Fibroblast of lung (primary cell): ENCODE measurements at regions not wholly inside any gene's neighbourhood (a gene's known extent, or its start where the extent isn't known, plus 50 kb on each side); places are given as distances from the start of the nearest gene placed in this dataset.
"Not testable (repeated sequence)": the region's sequence is repeated elsewhere in the genome, so short reads cannot be mapped to it uniquely, and the experiment has no call there.

ENCODE experiments used
- DNase-seq, 2 donors: peaks; one replicate each; pipeline versions ENCODE4 v3.0.0 to v3.0.0-alpha.2; 2010; ENCODE audit warnings: low read depth in 2 of 2
- H2AFZ ChIP-seq: 2 replicates; pipeline ENCODE4 v1.5.1; 2012; ENCODE audit warnings: low read length, control low read depth, inconsistent platforms
- H3K27ac ChIP-seq: 2 replicates; pipeline ENCODE4 v1.5.1; 2011; ENCODE audit warnings: low read length, control low read depth; ENCODE audit not compliant: insufficient read depth
- H3K27me3 ChIP-seq: 2 replicates; pipeline ENCODE4 v1.5.1; 2011; ENCODE audit warnings: mild to moderate bottlenecking, low read length; ENCODE audit not compliant: control insufficient read depth, insufficient read depth
- H3K36me3 ChIP-seq: 2 replicates; pipeline ENCODE4 v1.5.1; 2011; ENCODE audit warnings: low read length; ENCODE audit not compliant: control insufficient read depth, insufficient read depth
- H3K4me1 ChIP-seq: 2 replicates; pipeline ENCODE4 v1.5.1; 2011; ENCODE audit warnings: low read length; ENCODE audit not compliant: control insufficient read depth, insufficient read depth; ENCODE audit errors: extremely low read depth
- H3K4me2 ChIP-seq: 2 replicates; pipeline ENCODE4 v1.5.1; 2011; ENCODE audit warnings: low read length, control low read depth; ENCODE audit not compliant: insufficient read depth; ENCODE audit errors: extremely low read depth
- H3K4me3 ChIP-seq, 4 experiments: fragments of 200-600 bp in 1 of 4; sonication (generic) in 1 of 4; replicated peaks in 1 of 4; 2 replicates each; pipeline ENCODE4 v1.5.1; 2011 to 2016; ENCODE audit warnings: low read length in 4 of 4, low read depth in 3 of 4, mild to moderate bottlenecking in 3 of 4, control low read depth in 2 of 4, inconsistent platforms in 1 of 4, mixed read lengths in 1 of 4; ENCODE audit not compliant: insufficient read depth in 1 of 4; ENCODE audit errors: control extremely low read depth in 1 of 4
- H3K79me2 ChIP-seq: 2 replicates; pipeline ENCODE4 v1.5.1; 2012; ENCODE audit warnings: mild to moderate bottlenecking, low read length, inconsistent platforms; ENCODE audit not compliant: control insufficient read depth, insufficient read depth
- H3K9ac ChIP-seq: 2 replicates; pipeline ENCODE4 v1.5.1; 2011; ENCODE audit warnings: mild to moderate bottlenecking, low read length, control low read depth; ENCODE audit not compliant: insufficient read depth
- H3K9me3 ChIP-seq: 2 replicates; pipeline ENCODE4 v1.5.1; 2012; ENCODE audit warnings: low read depth, low read length; ENCODE audit not compliant: control insufficient read depth, insufficient read depth
- H4K20me1 ChIP-seq: 2 replicates; pipeline ENCODE4 v1.5.1; 2011; ENCODE audit warnings: low read length; ENCODE audit not compliant: control insufficient read depth, insufficient read depth; ENCODE audit errors: extremely low read depth

DNA sequence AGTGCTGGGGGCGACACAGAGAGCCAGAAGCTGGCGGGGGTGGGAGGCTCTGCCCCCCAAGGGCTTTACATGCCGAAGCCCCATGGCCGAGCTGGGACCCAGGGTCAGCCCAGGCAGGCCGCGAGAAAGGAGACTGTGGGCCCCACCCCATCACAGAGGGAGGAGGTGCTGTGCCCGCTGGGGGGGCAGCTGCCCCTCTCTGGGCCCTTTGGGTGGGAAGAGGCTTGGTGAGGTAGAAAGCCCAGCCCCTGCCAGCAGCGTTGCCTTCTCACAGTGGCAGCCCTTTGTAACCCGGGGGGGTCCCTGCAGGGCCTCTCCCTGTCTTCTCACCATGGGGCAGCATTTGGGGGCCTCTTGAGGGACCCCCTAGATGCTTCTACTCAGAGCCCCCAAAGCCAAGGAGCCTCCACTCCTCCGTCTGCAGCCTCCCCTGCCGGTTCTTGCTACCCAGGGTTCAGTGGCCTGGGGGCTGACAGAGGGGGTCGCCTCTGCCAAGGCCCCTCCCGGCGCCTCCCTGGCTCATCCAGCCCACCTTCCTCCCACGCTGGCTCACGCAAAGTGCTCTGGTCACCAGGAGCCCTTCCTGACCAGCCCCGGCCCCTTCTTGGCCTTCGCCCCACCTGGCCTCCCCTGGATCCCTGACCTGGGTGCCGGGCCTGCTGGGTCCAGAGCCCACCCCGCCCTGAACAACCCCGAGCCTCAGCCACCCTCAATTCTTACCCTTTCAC is 2967.9 kb downstream of the RPIA start:
- not testable (repeated sequence) for H3K79me2 ChIP-seq, H3K36me3 ChIP-seq, H3K9ac ChIP-seq, H3K4me1 ChIP-seq, H3K27ac ChIP-seq, H3K9me3 ChIP-seq, H4K20me1 ChIP-seq, H3K27me3 ChIP-seq, H2AFZ ChIP-seq, H3K4me2 ChIP-seq, DNase-seq
- H3K4me3 ChIP-seq, result peak overlapping the region in 2 of 4 experiments; percentile 20 to 33

DNA sequence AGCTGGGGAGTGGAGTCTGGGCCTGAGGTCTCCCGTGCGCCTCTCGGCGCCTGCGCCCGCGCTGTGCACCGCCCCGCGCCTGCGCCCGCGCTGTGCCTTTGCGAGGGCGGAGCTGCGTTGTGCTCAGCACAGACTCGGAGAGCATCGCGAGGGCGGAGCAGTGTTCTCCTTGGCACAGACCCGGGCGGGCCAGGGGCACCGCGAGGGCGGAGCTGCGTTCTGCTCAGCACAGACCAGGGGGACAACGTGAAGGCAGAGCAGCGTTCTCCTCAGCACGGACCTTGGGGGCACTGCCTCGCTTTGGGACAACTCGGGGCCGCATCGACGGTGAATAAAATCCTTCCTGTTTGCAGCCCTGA is 2968.4 kb downstream of the RPIA start:
- H3K4me1 ChIP-seq, H3K9ac ChIP-seq, H3K9me3 ChIP-seq, H3K79me2 ChIP-seq, H4K20me1 ChIP-seq, H3K36me3 ChIP-seq, H3K4me2 ChIP-seq, H2AFZ ChIP-seq, H3K27me3 ChIP-seq, H3K27ac ChIP-seq: not testable (repeated sequence)
- H3K4me3 ChIP-seq, result peak overlapping the region in 1 of 4 experiments; percentile 52
- DNase-seq, result peak; percentile 24 to 49

DNA sequence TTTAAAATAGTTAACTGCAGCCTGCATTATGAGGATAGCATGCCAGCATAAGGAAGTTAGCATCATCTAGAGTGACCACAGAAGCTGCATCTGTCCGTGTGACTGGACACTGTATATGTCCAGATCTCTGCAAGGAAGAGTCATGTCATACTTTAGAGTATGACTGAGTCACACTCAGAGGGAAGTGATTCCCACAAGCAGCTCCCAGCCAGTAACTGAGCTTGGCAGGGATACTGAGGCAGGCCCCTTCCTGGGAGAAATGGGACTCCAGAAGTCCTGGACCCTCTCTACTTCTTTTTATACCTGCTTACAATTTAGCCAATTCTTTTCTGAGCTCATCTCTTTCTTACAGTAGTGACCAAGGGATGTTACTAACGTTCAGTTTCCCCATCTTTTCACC is 2975.9 kb downstream of the RPIA start:
- H3K9me3 ChIP-seq, H4K20me1 ChIP-seq, H3K36me3 ChIP-seq, H3K4me1 ChIP-seq, H3K4me2 ChIP-seq, H3K9ac ChIP-seq, H3K27ac ChIP-seq, H3K27me3 ChIP-seq, H3K4me3 ChIP-seq, H2AFZ ChIP-seq, H3K79me2 ChIP-seq: not testable (repeated sequence)
- DNase-seq, result peak in 1 of 2 donors; percentile 14

GRCh38 chr2:91685541-91685940 is 2994.1 kb downstream of the RPIA start:
- not testable (repeated sequence) for DNase-seq, H3K4me3 ChIP-seq, H3K9ac ChIP-seq, H3K9me3 ChIP-seq, H3K27ac ChIP-seq, H3K79me2 ChIP-seq, H3K4me1 ChIP-seq, H3K27me3 ChIP-seq, H3K4me2 ChIP-seq, H2AFZ ChIP-seq, H4K20me1 ChIP-seq, H3K36me3 ChIP-seq

- not testable (repeated sequence) for H3K36me3 ChIP-seq, DNase-seq, H3K4me1 ChIP-seq, H2AFZ ChIP-seq, H4K20me1 ChIP-seq, H3K27me3 ChIP-seq, H3K4me3 ChIP-seq, H3K79me2 ChIP-seq, H3K4me2 ChIP-seq, H3K9me3 ChIP-seq, H3K27ac ChIP-seq, H3K9ac ChIP-seq
Observed at GRCh38 chr2:91686046-91686445, 2994.6 kb downstream of the RPIA start.
